ENCODE measurements at regions not wholly inside any gene's neighbourhood (a gene's known extent, or its start where the extent isn't known, plus 50 kb on each side); places are given as distances from the start of the nearest gene placed in this dataset.

DNA sequence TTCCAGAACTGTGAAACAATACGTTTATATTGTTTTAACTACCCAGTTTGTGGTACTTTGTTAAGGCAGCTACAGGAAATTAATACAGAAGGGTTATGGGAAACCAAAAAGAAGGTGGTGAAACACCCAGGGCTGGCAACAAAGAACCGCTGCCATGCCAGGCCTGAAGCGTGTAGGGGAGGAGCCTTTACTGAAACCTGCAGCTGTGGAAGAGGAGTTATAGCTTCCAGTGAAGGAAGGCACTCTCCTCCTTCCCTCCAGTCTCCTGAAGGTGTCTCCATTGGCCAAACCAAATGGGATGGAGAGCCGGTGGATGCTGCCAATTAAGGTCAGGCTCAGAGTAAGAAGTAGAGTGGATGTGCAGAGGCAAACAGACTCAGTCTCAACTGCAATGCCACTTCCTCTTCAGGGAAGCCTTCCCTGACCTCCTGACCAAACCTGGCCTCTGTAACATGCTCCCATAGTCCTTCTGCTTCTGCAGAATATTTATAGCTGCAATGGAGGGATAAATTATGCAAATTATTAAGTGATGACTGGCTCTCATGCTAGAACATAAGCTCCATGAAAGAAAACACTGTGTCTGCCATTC is 168.3 kb downstream of the DAD1 start:
- TF ChIP-seq, protein P1, sequence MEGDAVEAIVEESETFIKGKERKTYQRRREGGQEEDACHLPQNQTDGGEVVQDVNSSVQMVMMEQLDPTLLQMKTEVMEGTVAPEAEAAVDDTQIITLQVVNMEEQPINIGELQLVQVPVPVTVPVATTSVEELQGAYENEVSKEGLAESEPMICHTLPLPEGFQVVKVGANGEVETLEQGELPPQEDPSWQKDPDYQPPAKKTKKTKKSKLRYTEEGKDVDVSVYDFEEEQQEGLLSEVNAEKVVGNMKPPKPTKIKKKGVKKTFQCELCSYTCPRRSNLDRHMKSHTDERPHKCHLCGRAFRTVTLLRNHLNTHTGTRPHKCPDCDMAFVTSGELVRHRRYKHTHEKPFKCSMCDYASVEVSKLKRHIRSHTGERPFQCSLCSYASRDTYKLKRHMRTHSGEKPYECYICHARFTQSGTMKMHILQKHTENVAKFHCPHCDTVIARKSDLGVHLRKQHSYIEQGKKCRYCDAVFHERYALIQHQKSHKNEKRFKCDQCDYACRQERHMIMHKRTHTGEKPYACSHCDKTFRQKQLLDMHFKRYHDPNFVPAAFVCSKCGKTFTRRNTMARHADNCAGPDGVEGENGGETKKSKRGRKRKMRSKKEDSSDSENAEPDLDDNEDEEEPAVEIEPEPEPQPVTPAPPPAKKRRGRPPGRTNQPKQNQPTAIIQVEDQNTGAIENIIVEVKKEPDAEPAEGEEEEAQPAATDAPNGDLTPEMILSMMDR (conservative IDR thresholded peaks at IDR 0.05), result no peak
- no peak for DNase-seq (ENCODE audit: low read depth, low spot score)
- Mint-ChIP-seq H3K4me1 (no peaks in the 10 kb centered on the region), H3K27me3 (ENCODE audit: low read depth) (peaks cover 80% of the 10 kb centered on the region), H3K9me3 (no peaks in the 10 kb centered on the region), H3K36me3 (ENCODE audit: low read depth) (no peaks in the 10 kb centered on the region), H3K27ac (ENCODE audit: unreplicated experiment) (no peak overlapping the region), H3K4me3 (no peak overlapping the region)

DNA sequence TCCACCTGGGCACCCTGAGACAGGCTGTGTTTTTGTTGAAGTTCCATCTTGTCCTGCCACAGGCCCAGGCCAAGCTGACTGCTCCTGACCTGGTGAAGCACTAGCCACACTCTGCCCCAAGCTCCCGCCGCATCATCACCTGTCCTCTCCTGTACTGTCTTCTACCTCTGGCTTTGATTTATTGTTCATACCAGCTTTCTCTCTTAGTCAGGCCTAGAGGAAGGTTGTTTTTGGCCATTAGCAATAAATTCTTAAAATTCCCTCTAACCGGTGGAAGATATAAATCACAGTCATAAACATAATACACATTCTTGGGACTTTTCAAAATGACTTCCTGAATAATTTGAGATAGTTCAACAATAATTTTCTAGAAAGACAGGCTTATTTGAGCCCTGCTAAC is 169.4 kb downstream of the DAD1 start:
- TF ChIP-seq, protein P1 (conservative IDR thresholded peaks at IDR 0.05), result no peak
- peaks cover 79% of the 10 kb centered on the region for H3K27me3 Mint-ChIP-seq (ENCODE audit: low read depth)
- H3K9me3 Mint-ChIP-seq, result no peaks in the 10 kb centered on the region
- H3K27ac Mint-ChIP-seq (ENCODE audit: unreplicated experiment), result no peak overlapping the region
- no peaks in the 10 kb centered on the region for H3K4me1 Mint-ChIP-seq
- no peak for DNase-seq (ENCODE audit: low read depth, low spot score)
- H3K36me3 Mint-ChIP-seq (ENCODE audit: low read depth), result no peaks in the 10 kb centered on the region
- H3K4me3 Mint-ChIP-seq, result no peak overlapping the region

DNA sequence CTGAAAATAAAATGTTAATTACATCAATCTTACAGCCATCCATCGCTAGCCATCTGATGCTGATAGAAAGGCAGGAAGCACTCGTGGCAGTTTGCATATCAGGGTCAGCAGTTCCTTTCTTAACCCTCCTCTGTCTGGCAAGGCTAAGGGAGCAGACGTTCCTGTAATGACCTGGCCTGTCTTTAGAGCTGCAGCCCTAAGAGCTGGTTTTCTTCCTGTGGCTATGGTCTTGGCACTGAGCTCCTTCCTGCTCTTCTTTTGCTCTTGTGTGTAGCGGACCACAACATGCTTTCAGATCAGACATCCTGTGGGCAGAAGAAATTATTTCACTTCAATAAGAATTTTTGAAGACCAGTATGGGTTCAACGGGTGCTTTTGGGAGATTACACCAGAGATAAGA is 170.4 kb downstream of the DAD1 start:
- TF ChIP-seq, protein P1 (conservative IDR thresholded peaks at IDR 0.05), result no peak
- Mint-ChIP-seq H3K4me1 (peaks cover 7% of the 10 kb centered on the region), H3K9me3 (no peaks in the 10 kb centered on the region), H3K36me3 (ENCODE audit: low read depth) (no peaks in the 10 kb centered on the region), H3K4me3 (no peak overlapping the region), H3K27ac (ENCODE audit: unreplicated experiment) (no peak overlapping the region), H3K27me3 (ENCODE audit: low read depth) (peaks cover 83% of the 10 kb centered on the region)
- DNase-seq (ENCODE audit: low read depth, low spot score), result no peak

DNA sequence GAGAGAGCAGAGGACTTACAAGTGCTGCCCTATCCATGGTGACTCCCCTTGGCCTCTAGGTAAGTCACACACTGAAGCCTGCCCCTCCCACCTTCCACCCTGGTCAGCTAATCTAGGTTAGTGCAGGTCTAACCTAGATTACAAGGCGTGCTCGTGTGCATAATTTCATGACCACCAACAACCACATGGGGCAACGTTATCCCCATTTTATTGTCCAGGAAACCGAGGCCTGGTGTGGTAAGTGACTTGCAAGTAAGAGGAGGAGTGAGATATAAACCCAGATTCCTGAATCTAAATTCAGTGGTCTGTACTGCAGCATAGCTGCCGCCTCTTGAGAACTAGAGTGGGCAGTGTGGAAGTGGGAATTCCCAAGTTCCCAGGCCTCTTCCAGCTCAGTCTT is 171.1 kb downstream of the DAD1 start:
- H3K9me3 Mint-ChIP-seq, result no peaks in the 10 kb centered on the region
- no peaks in the 10 kb centered on the region for H3K36me3 Mint-ChIP-seq (ENCODE audit: low read depth)
- DNase-seq (ENCODE audit: low read depth, low spot score), result no peak
- peaks cover 89% of the 10 kb centered on the region for H3K27me3 Mint-ChIP-seq (ENCODE audit: low read depth)
- no peak overlapping the region for H3K4me3 Mint-ChIP-seq
- H3K4me1 Mint-ChIP-seq, result peaks cover 14% of the 10 kb centered on the region
- TF ChIP-seq, protein P1 (conservative IDR thresholded peaks at IDR 0.05), result no peak
- H3K27ac Mint-ChIP-seq (ENCODE audit: unreplicated experiment), result no peak overlapping the region

- TF ChIP-seq, protein P1 (conservative IDR thresholded peaks at IDR 0.05), result no peak
- Mint-ChIP-seq H3K9me3 (no peaks in the 10 kb centered on the region), H3K4me1 (peaks cover 24% of the 10 kb centered on the region)
These were observed 172.8 kb downstream of the DAD1 start for GRCh38 chr14:22416193-22416592.

More at GRCh38 chr14:22416193-22416592, 172.8 kb downstream of the DAD1 start:
- Mint-ChIP-seq H3K36me3 (ENCODE audit: low read depth) (no peaks in the 10 kb centered on the region), H3K27me3 (ENCODE audit: low read depth) (peaks cover 94% of the 10 kb centered on the region), H3K4me3 (no peak overlapping the region), H3K27ac (ENCODE audit: unreplicated experiment) (no peak overlapping the region)
- no peak for DNase-seq (ENCODE audit: low read depth, low spot score)

Data from neural crest cell (in vitro differentiated cells).